Mesodermal cell (in vitro differentiated cells): ENCODE measurements at regions not wholly inside any gene's neighbourhood (a gene's known extent, or its start where the extent isn't known, plus 50 kb on each side); places are given as distances from the start of the nearest gene placed in this dataset.
A peak's percentile ranks its signal among the peaks of the same experiment; 100 is the strongest.

Experiments
- H3K27ac ChIP-seq: 2 replicates; pipeline ENCODE4 v1.7.0; 2013; ENCODE audit warnings: mild to moderate bottlenecking, low read depth, low read length, moderate library complexity; ENCODE audit not compliant: severe bottlenecking
- H3K36me3 ChIP-seq: 2 replicates; pipeline ENCODE4 v1.7.1; 2013; ENCODE audit warnings: mild to moderate bottlenecking, low read length, moderate library complexity; ENCODE audit not compliant: control insufficient read depth, insufficient read depth
- H3K4me1 ChIP-seq: one replicate; pipeline ENCODE4 v1.7.1; 2013; ENCODE audit warnings: mild to moderate bottlenecking, low read length; ENCODE audit not compliant: insufficient read depth, control insufficient read depth, poor library complexity, severe bottlenecking
- H3K4me3 ChIP-seq: 2 replicates; pipeline ENCODE4 v1.7.0; 2013; ENCODE audit warnings: low read length, control low read depth, mild to moderate bottlenecking; ENCODE audit not compliant: insufficient read depth, poor library complexity, severe bottlenecking; ENCODE audit errors: extremely low read depth
- H3K9me3 ChIP-seq: 2 replicates; pipeline ENCODE4 v1.7.1; 2013; ENCODE audit warnings: mild to moderate bottlenecking, low read length, moderate library complexity; ENCODE audit not compliant: control insufficient read depth
- WGBS, 2 experiments: methylation state at CpG; one replicate each; pipeline ENCODE4 v1.1.5; 2013; ENCODE audit warnings: missing lambda C conversion rate in 2 of 2; ENCODE audit not compliant: insufficient coverage in 2 of 2; 5-methylcytosine and 5-hydroxymethylcytosine counted together

GRCh38 chr12:126160912-126161311, 1095.7 kb downstream of the AACS start:
- 70 to 80% methylated on average over 1 of the region's 1 CpG for WGBS, 2 experiments
- Histone ChIP-seq H3K4me1 (no peaks in the 10 kb centered on the region), H3K9me3 (no peaks in the 10 kb centered on the region), H3K27ac (no peak overlapping the region), H3K4me3 (no peak overlapping the region), H3K36me3 (no peaks in the 10 kb centered on the region)

DNA sequence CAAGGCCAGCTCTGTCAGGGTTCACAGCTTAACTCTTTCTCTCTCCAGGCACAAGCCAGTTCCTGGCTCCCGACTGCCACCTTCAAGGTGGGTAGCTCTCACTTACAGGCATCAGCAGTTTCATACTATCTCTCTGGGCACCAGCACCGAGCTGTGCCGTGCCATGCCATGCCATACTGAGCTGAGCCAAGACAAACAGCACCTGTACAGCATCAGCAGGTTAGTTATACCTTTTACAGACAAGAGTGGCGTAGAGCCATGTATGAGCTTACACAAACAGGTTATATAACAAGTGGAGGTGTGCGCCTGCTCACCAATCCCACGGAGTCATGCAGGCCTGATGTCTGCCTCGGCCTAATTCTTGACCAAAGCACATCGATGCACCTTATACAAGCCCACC, 1098.7 kb downstream of the AACS start:
- no peaks in the 10 kb centered on the region for H3K4me1 ChIP-seq
- H3K4me3 ChIP-seq: no peak overlapping the region
- no peak overlapping the region for H3K27ac ChIP-seq
- H3K36me3 ChIP-seq: no peaks in the 10 kb centered on the region
- 80 to 93% methylated on average over 3 to 4 of the region's 8 CpGs for WGBS, 2 experiments
- no peaks in the 10 kb centered on the region for H3K9me3 ChIP-seq

- WGBS, 2 experiments: no CpG with 5 or more reads among the region's 5 CpGs
- Histone ChIP-seq H3K4me1 (no peaks in the 10 kb centered on the region), H3K36me3 (no peaks in the 10 kb centered on the region), H3K4me3 (no peak overlapping the region), H3K27ac (no peak overlapping the region), H3K9me3 (no peaks in the 10 kb centered on the region)
These were observed 1106.8 kb downstream of the AACS start for GRCh38 chr12:126171937-126172559.

- H3K4me1 ChIP-seq: no peaks in the 10 kb centered on the region
- WGBS, 2 experiments: 88 to 99% methylated on average over 5 of the region's 5 CpGs
- peaks cover 4% of the 10 kb centered on the region for H3K9me3 ChIP-seq
- H3K27ac ChIP-seq: no peak overlapping the region
- H3K36me3 ChIP-seq: no peaks in the 10 kb centered on the region
- no peak overlapping the region for H3K4me3 ChIP-seq
These were observed 1117.5 kb downstream of the AACS start for GRCh38 chr12:126182619-126183236.

DNA sequence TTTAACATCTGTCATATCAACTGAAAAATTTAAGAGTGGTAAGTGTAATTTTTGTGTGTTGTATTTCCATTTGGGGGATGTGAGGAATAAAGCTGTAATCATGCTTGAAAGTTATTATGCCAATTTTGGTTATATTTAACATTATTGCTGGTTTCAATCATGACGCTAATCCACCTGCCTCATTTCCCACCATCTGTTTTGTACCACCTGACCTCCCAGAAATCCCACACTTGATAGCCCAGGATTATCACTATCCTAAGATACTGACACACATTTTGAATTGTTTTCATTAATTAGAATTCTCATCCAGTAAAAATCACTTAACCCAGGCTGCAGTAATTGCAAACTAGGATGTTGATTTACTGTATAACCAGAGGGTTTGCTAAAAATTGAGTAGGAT, 1119.8 kb downstream of the AACS start:
- WGBS, 2 experiments: 80 to 100% methylated on average over 1 of the region's 1 CpG
- Histone ChIP-seq H3K4me1 (no peaks in the 10 kb centered on the region), H3K4me3 (no peak overlapping the region), H3K36me3 (no peaks in the 10 kb centered on the region), H3K27ac (no peak overlapping the region), H3K9me3 (no peaks in the 10 kb centered on the region)

DNA sequence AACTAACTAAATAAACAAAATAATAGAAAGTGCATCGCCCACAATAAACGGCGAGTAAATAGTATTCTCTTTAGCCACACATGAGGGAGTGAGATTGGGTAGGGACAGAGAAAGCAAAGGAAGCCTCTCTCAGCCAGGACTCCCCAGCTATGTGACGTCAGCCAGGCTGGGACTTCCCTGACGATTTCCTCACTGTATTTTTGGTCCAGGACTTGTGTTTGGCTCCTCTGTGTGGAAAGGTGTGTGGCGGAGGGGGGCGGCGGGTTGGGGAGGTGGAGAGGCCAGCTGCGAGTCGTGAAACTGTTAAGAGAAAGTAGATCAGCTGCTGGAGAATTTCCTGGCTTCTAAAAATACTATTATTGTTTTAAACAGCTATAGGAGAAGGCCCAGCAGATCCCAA, 1124.6 kb downstream of the AACS start:
- H3K27ac ChIP-seq: no peak overlapping the region
- WGBS, 2 experiments: 87 to 89% methylated on average over 6 to 7 of the region's 10 CpGs
- no peaks in the 10 kb centered on the region for H3K9me3 ChIP-seq
- H3K4me3 ChIP-seq: no peak overlapping the region
- H3K4me1 ChIP-seq: no peaks in the 10 kb centered on the region
- H3K36me3 ChIP-seq: no peaks in the 10 kb centered on the region

DNA sequence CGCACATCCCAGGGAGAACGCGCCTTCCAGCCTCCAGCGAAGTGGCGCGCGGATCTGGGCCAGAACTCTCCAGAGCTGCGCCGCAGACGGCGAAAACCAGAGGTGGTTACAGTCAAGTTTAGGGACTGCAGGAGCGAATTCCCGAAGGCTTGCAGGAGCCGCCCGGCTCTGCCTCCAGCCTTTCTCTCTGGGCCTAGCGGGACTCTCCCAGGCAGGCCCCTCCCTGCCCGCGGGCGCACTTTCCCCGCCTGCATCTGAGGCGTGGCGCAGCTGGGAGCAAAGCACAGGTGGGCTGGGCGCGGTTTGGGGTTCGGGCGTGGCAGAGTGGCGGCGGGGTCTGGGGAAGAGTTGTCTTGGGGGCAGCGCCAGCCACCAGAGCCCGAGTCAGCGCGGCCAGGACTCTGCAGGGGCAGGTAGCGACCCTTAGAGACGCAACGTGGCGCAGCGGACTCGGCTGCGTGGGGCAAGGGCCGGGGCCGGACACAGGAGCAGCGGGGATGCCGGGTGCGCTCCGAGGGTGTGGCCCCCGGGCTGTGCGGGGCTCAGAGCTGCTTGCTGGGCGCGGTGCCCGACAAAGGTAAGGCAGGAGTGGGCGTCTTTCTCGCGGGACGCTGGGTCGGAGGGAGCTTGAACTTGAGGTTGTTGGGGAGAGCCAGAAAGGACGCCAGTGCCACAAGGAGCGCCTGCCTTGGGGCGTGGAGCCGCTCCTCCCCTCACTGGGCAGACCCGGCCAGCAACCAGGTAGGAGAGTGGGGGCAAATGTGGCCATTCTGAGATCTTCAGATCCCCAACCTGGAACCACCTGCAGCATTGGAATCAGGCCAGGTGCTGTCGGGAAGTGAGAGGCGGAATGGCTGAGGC, 1126.0 kb downstream of the AACS start:
- H3K27ac ChIP-seq: no peak overlapping the region
- no peaks in the 10 kb centered on the region for H3K9me3 ChIP-seq
- H3K36me3 ChIP-seq: no peaks in the 10 kb centered on the region
- peak overlapping the region; percentile 21 for H3K4me3 ChIP-seq
- H3K4me1 ChIP-seq: no peaks in the 10 kb centered on the region
- WGBS, 2 experiments: 17 to 20% methylated on average over 43 to 53 of the region's 62 CpGs

- H3K4me1 ChIP-seq: no peaks in the 10 kb centered on the region
- H3K36me3 ChIP-seq: no peaks in the 10 kb centered on the region
- H3K4me3 ChIP-seq: no peak overlapping the region
- H3K9me3 ChIP-seq: no peaks in the 10 kb centered on the region
- no peak overlapping the region for H3K27ac ChIP-seq
- WGBS, 2 experiments: 90 to 91% methylated on average over 12 to 13 of the region's 13 CpGs
These were observed 1126.7 kb downstream of the AACS start for GRCh38 chr12:126191949-126192348.

DNA sequence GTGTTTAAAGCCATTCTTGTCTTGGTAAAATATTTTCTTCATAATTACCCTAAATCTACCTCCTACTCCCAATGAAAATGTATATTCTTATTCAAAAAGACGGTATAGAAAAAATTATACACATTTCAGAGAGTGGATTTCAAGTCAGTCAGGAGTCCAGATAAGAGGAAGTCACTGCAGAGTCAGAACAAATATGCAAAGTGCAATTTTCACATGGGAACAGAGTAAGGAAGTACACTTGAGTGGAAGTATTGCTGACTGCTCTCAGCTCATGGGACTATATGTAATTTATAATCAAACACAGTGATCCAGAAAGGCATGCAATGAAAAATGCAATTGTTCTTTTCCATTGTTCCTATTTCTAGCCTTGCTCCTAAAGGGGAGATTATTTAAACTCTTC, 1128.0 kb downstream of the AACS start:
- Histone ChIP-seq H3K36me3 (no peaks in the 10 kb centered on the region), H3K27ac (no peak overlapping the region), H3K4me1 (no peaks in the 10 kb centered on the region), H3K9me3 (no peaks in the 10 kb centered on the region), H3K4me3 (no peak overlapping the region)
- no CpG with 5 or more reads among the region's 1 CpG for WGBS, 2 experiments

DNA sequence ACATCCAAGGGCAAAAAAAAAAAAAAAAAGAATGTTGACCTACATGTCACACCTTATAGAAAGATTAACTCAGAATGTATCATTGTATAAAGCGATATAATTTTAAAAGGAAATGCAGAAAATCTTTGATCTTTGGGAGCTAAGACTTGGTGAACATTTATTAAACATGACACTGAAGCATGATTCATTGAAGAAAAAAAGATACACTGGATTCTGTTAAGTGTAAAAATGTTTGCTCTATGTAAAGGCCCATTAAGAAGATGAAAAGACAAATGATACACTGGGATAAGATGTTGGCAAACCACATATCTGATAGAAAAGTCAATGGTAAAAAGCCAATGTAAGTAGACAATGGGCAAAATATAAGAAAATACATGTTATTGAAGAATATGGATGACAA, 1131.0 kb downstream of the AACS start:
- no CpG with 5 or more reads among the region's 1 CpG for WGBS, 2 experiments
- Histone ChIP-seq H3K9me3 (no peaks in the 10 kb centered on the region), H3K4me1 (no peaks in the 10 kb centered on the region), H3K27ac (no peak overlapping the region), H3K36me3 (no peaks in the 10 kb centered on the region), H3K4me3 (no peak overlapping the region)

GRCh38 chr12:126198516-126198915, 1133.3 kb downstream of the AACS start:
- no CpG with 5 or more reads among the region's 1 CpG for WGBS, 2 experiments
- Histone ChIP-seq H3K27ac (no peak overlapping the region), H3K4me1 (no peaks in the 10 kb centered on the region), H3K9me3 (no peaks in the 10 kb centered on the region), H3K36me3 (no peaks in the 10 kb centered on the region), H3K4me3 (no peak overlapping the region)
